IMR-90 (cell line): ENCODE measurements at regions not wholly inside any gene's neighbourhood (a gene's known extent, or its start where the extent isn't known, plus 50 kb on each side); places are given as distances from the start of the nearest gene placed in this dataset.

Source experiments
- ATAC-seq: fragments of 200-7000 bp; cut with Tn5 transposase; 2 replicates; pipeline ENCODE4 v1.9.1; 2020; ENCODE audit warnings: low read depth, mild to moderate bottlenecking, moderate library complexity
- BruUV-seq: library from RNA; stranded (reverse); fragments of 400-500 nt; replicated peaks from 2 replicates; lab custom pipeline; 2021; lab: Mats Ljungman, UMichigan
- CTCF ChIA-PET: fragments of 300-600 bp; formaldehyde crosslinking; extraction: SDS; loops from one replicate; lab custom pipeline; 2021; ENCODE audit warnings: antibody characterized with exemption; lab: Yijun Ruan, JAX
- POLR2A ChIA-PET: fragments of 300-600 bp; sonication (Branson Sonifier 250); formaldehyde crosslinking; loops from one replicate; lab custom pipeline; 2022; ENCODE audit warnings: antibody characterized with exemption; ENCODE audit not compliant: unreplicated experiment; lab: Charles Lee
- DNase-seq: peaks from one replicate; pipeline ENCODE4 v3.0.0; 2013
- H2AFZ ChIP-seq: replicated peaks from 2 replicates; pipeline ENCODE3; 2013; ENCODE audit warnings: low read length, mild to moderate bottlenecking; ENCODE audit not compliant: poor library complexity
- H2AK5ac ChIP-seq: 2 replicates; pipeline ENCODE4 v1.6.1; 2013; ENCODE audit warnings: low read depth, low read length, inconsistent platforms
- H2AK9ac ChIP-seq: replicated peaks from 2 replicates; pipeline ENCODE3; 2013; ENCODE audit warnings: mild to moderate bottlenecking, low read depth, low read length, moderate library complexity; ENCODE audit not compliant: poor library complexity
- H2BK120ac ChIP-seq: 2 replicates; pipeline ENCODE4 v1.6.1; 2013; ENCODE audit warnings: low read depth, low read length, inconsistent platforms
- H2BK15ac ChIP-seq: 3 replicates; pipeline ENCODE4 v1.6.1; 2013; ENCODE audit warnings: low read depth, low read length, inconsistent platforms
- H2BK20ac ChIP-seq: 2 replicates; pipeline ENCODE4 v1.6.1; 2013; ENCODE audit warnings: low read depth, mild to moderate bottlenecking, inconsistent platforms, low read length, moderate library complexity
- H2BK5ac ChIP-seq: 2 replicates; pipeline ENCODE4 v1.6.1; 2013; ENCODE audit warnings: mild to moderate bottlenecking, low read depth, low read length, inconsistent platforms; ENCODE audit not compliant: poor library complexity, severe bottlenecking
- H3K14ac ChIP-seq: replicated peaks from 2 replicates; pipeline ENCODE4 v1.6.1; 2013; ENCODE audit warnings: low read depth, low read length, inconsistent platforms
- H3K18ac ChIP-seq: 2 replicates; pipeline ENCODE4 v1.6.1; 2013; ENCODE audit warnings: low read depth, low read length, control low read depth
- H3K23ac ChIP-seq: 2 replicates; pipeline ENCODE4 v1.6.1; 2013; ENCODE audit warnings: low read depth, low read length, inconsistent platforms
- H3K27ac ChIP-seq: 2 replicates; pipeline ENCODE4 v1.5.1; 2013; ENCODE audit warnings: mild to moderate bottlenecking, control low read depth, low read length; ENCODE audit not compliant: insufficient read depth
- H3K27me3 ChIP-seq: 2 replicates; pipeline ENCODE4 v1.6.1; 2013; ENCODE audit warnings: low read length; ENCODE audit not compliant: control insufficient read depth, insufficient read depth
- H3K36me3 ChIP-seq: 2 replicates; pipeline ENCODE4 v1.6.1; 2013; ENCODE audit warnings: low read length, mixed read lengths; ENCODE audit not compliant: control insufficient read depth, insufficient read depth
- H3K4ac ChIP-seq: 2 replicates; pipeline ENCODE4 v1.6.1; 2013; ENCODE audit warnings: low read depth, low read length, inconsistent platforms
- H3K4me1 ChIP-seq: 2 replicates; pipeline ENCODE4 v1.6.1; 2013; ENCODE audit warnings: low read length, mixed read lengths; ENCODE audit not compliant: control insufficient read depth, insufficient read depth
- H3K4me2 ChIP-seq: 2 replicates; pipeline ENCODE4 v1.6.1; 2013; ENCODE audit warnings: low read depth, mild to moderate bottlenecking, control low read depth, low read length, moderate library complexity
- H3K4me3 ChIP-seq: 2 replicates; pipeline ENCODE4 v1.5.1; 2013; ENCODE audit warnings: low read depth, mild to moderate bottlenecking, control low read depth, low read length, moderate library complexity; ENCODE audit not compliant: insufficient read depth
- H3K56ac ChIP-seq: 2 replicates; pipeline ENCODE4 v1.6.1; 2013; ENCODE audit warnings: low read length, inconsistent platforms; ENCODE audit not compliant: insufficient read depth; ENCODE audit errors: extremely low read depth
- H3K79me1 ChIP-seq, 2 experiments: 2 replicates each; pipeline ENCODE4 v1.6.1; 2013; ENCODE audit warnings: low read length in 2 of 2, inconsistent platforms in 1 of 2, low read depth in 1 of 2
- H3K9ac ChIP-seq: 2 replicates; pipeline ENCODE4 v1.6.1; 2013; ENCODE audit warnings: low read depth, low read length, control low read depth
- H3K9me1 ChIP-seq: 2 replicates; pipeline ENCODE4 v1.6.1; 2013; ENCODE audit warnings: low read length, inconsistent platforms; ENCODE audit not compliant: insufficient read depth
- H3K9me3 ChIP-seq: 2 replicates; pipeline ENCODE4 v1.6.1; 2013; ENCODE audit warnings: low read length; ENCODE audit not compliant: control insufficient read depth, insufficient read depth
- H4K20me1 ChIP-seq: 2 replicates; pipeline ENCODE4 v1.6.1; 2013; ENCODE audit warnings: low read length, inconsistent platforms; ENCODE audit not compliant: insufficient read depth
- H4K5ac ChIP-seq: 2 replicates; pipeline ENCODE4 v1.6.1; 2013; ENCODE audit warnings: mild to moderate bottlenecking, low read depth, low read length, control low read depth
- H4K8ac ChIP-seq, 2 experiments: 2 replicates each; pipeline ENCODE4 v1.6.1; 2013; ENCODE audit warnings: low read depth in 2 of 2, low read length in 2 of 2, control low read depth in 1 of 2, inconsistent platforms in 1 of 2
- H4K91ac ChIP-seq: 2 replicates; pipeline ENCODE4 v1.6.1; 2013; ENCODE audit warnings: low read depth, low read length, inconsistent platforms; ENCODE audit not compliant: insufficient read depth
- BHLHE40 ChIP-seq: fragments of 150-350 bp; IDR thresholded peaks from 2 replicates; pipeline ENCODE4 v1.6.1; 2016; ENCODE audit warnings: mild to moderate bottlenecking, low read depth, low read length
- CEBPB ChIP-seq: IDR thresholded peaks from 2 replicates; pipeline ENCODE4 v1.6.1; 2012; ENCODE audit warnings: low read depth, low read length, improper control_type of control experiment
- CHD1 ChIP-seq: IDR thresholded peaks from 2 replicates; pipeline ENCODE4 v1.6.1; 2012; ENCODE audit warnings: low read depth, low read length, improper control_type of control experiment
- CTCF ChIP-seq: conservative IDR thresholded peaks from 2 replicates; pipeline ENCODE4 v1.5.1; 2012; ENCODE audit warnings: mild to moderate bottlenecking, low read depth, low read length, improper control_type of control experiment
- FOS ChIP-seq: fragments of 150-350 bp; IDR thresholded peaks from 2 replicates; pipeline ENCODE4 v1.6.1; 2016; ENCODE audit warnings: low read depth, low read length
- MAFK ChIP-seq: IDR thresholded peaks from 2 replicates; pipeline ENCODE4 v1.6.1; 2012; ENCODE audit warnings: low read depth, low read length, improper control_type of control experiment
- MAZ ChIP-seq: IDR thresholded peaks from 2 replicates; pipeline ENCODE4 v1.6.1; 2012; ENCODE audit warnings: low read depth, mild to moderate bottlenecking, low read length, improper control_type of control experiment, moderate library complexity, borderline replicate concordance
- MXI1 ChIP-seq: IDR thresholded peaks from 2 replicates; pipeline ENCODE4 v1.6.1; 2012; ENCODE audit warnings: low read depth, mild to moderate bottlenecking, low read length, moderate library complexity, borderline replicate concordance
- NFE2L2 ChIP-seq: fragments of 150-350 bp; IDR thresholded peaks from 2 replicates; pipeline ENCODE4 v1.6.1; 2016; ENCODE audit warnings: low read depth, mild to moderate bottlenecking, low read length
- POLR2A ChIP-seq: IDR thresholded peaks from 2 replicates; pipeline ENCODE4 v1.6.1; 2012; ENCODE audit warnings: mild to moderate bottlenecking, low read depth, low read length
- RAD21 ChIP-seq: IDR thresholded peaks from 2 replicates; pipeline ENCODE4 v1.6.1; 2012; ENCODE audit warnings: low read length, improper control_type of control experiment
- RCOR1 ChIP-seq: IDR thresholded peaks from 2 replicates; pipeline ENCODE4 v1.6.1; 2012; ENCODE audit warnings: mild to moderate bottlenecking, low read length, improper control_type of control experiment; ENCODE audit not compliant: insufficient replicate concordance
- RFX5 ChIP-seq: IDR thresholded peaks from 2 replicates; pipeline ENCODE4 v1.8.0; 2012; ENCODE audit warnings: low read depth, mild to moderate bottlenecking, low read length, moderate library complexity
- SMC3 ChIP-seq: fragments of 150-350 bp; IDR thresholded peaks from 2 replicates; pipeline ENCODE4 v1.6.1; 2016; ENCODE audit warnings: low read depth, mild to moderate bottlenecking, antibody characterized with exemption, low read length, moderate library complexity
- WGBS, 2 experiments: methylation state at CpG; one replicate each; pipeline versions ENCODE4 v1.1.5 to v1.1.7; 2013; ENCODE audit warnings: missing lambda C conversion rate in 2 of 2; ENCODE audit not compliant: insufficient read length in 1 of 2; ENCODE audit errors: extremely low coverage in 2 of 2; 5-methylcytosine and 5-hydroxymethylcytosine counted together
- dilution Hi-C: fragments of 300-500 bp; cut with HindIII; formaldehyde crosslinking; loops from one replicate; pipeline ENCODE4 v1.14.3; 2018; ENCODE audit warnings: low sequenced_read_pairs; ENCODE audit not compliant: unreplicated experiment
- in situ Hi-C: fragments of 300-500 bp; cut with MboI; formaldehyde crosslinking; loops from 3 replicates; pipeline ENCODE4 v1.14.3; 2019; ENCODE audit warnings: low sequenced_read_pairs, inconsistent platforms, mixed read lengths
- intact Hi-C: fragments of 100-400 bp; cut with micrococcal nuclease; formaldehyde crosslinking; loops from 2 replicates; pipeline ENCODE4 v1.10.0; 2022
- TF ChIP-seq, protein P1 (sequence below): fragments of 150-350 bp; IDR thresholded peaks from 2 replicates; pipeline ENCODE4 v1.6.1; 2016; ENCODE audit warnings: low read depth, mild to moderate bottlenecking, low read length, moderate library complexity, borderline replicate concordance
- TF ChIP-seq, protein P2 (sequence below): fragments of 150-350 bp; IDR thresholded peaks from 2 replicates; pipeline ENCODE4 v1.6.1; 2017; ENCODE audit warnings: mild to moderate bottlenecking, antibody characterized with exemption, low read length, low read depth

DNA sequence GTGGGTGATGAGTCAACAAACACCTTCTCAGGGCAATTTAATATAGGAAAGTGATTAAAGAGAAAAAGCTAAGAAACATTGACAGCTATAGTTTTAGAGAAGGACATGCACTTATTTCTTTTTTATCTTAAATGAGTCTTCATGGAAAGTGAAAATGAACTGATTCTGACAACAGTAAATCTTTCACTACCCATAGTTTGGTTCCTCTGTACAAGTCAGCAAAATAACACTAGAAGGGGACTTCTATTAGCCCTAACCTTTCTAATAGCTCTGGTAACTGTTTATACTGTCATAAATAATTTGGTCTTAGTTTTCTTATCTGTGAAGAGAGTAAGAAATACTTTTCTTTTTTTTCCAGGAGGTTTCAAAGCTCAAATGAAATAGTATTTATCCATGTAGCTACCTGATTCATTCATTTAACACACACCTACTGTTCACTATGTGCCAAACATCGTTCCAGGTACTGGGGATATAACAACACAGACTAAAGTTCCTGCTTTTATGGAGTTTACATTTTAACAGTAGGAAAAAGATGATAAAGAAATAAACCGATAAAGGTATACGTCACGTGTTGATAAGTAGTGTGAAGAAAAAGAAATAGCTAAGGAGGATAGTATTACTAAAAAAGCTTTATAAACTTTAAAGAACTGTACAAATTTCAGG is 148.2 kb downstream of the PCSK1 start:
- BruUV-seq: no TSS peak
- intact Hi-C loops: no loop called here

More for the DNA sequence above, 148.2 kb downstream of the PCSK1 start:
- no peak overlapping the region for H4K91ac ChIP-seq
- no peak overlapping the region for H2AK9ac ChIP-seq
- H2BK120ac ChIP-seq: no peak overlapping the region
- H3K4me3 ChIP-seq: no peak overlapping the region
- no peaks in the 10 kb centered on the region for H3K36me3 ChIP-seq
- no peak overlapping the region for H3K9ac ChIP-seq
- H3K9me3 ChIP-seq: no peaks in the 10 kb centered on the region
- H3K23ac ChIP-seq: no peak overlapping the region
- ChIA-PET POLR2A (no interaction called here), CTCF (no interaction called here)
- dilution Hi-C loops (no loop called here), in situ Hi-C loops (no loop called here)
- TF ChIP-seq FOS (no peak), RAD21 (no peak), MAFK (no peak), BHLHE40 (no peak), NFE2L2 (no peak), MXI1 (no peak), MAZ (no peak), CTCF (no peak), RFX5 (no peak), CHD1 (no peak), SMC3 (no peak), POLR2A (no peak), RCOR1 (no peak), CEBPB (no peak)
- TF ChIP-seq, protein P1, sequence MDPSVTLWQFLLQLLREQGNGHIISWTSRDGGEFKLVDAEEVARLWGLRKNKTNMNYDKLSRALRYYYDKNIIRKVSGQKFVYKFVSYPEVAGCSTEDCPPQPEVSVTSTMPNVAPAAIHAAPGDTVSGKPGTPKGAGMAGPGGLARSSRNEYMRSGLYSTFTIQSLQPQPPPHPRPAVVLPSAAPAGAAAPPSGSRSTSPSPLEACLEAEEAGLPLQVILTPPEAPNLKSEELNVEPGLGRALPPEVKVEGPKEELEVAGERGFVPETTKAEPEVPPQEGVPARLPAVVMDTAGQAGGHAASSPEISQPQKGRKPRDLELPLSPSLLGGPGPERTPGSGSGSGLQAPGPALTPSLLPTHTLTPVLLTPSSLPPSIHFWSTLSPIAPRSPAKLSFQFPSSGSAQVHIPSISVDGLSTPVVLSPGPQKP: no peak
- TF ChIP-seq, protein P2, sequence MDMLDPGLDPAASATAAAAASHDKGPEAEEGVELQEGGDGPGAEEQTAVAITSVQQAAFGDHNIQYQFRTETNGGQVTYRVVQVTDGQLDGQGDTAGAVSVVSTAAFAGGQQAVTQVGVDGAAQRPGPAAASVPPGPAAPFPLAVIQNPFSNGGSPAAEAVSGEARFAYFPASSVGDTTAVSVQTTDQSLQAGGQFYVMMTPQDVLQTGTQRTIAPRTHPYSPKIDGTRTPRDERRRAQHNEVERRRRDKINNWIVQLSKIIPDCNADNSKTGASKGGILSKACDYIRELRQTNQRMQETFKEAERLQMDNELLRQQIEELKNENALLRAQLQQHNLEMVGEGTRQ: no peak
- no peak for ATAC-seq
- H3K14ac ChIP-seq: no peak overlapping the region
- peaks cover 9% of the 10 kb centered on the region for H3K4me1 ChIP-seq
- no peak overlapping the region for H3K27ac ChIP-seq
- no peak overlapping the region for H2AFZ ChIP-seq
- H2BK5ac ChIP-seq: no peak overlapping the region
- H4K5ac ChIP-seq: no peak overlapping the region
- H3K9me1 ChIP-seq: no peaks in the 10 kb centered on the region
- no peak overlapping the region for H2BK20ac ChIP-seq
- no peaks in the 10 kb centered on the region for H3K27me3 ChIP-seq
- no peak overlapping the region for H3K4me2 ChIP-seq
- no peak overlapping the region for H4K8ac ChIP-seq
- no peak for DNase-seq
- H2AK5ac ChIP-seq: no peak overlapping the region
- H3K18ac ChIP-seq: no peak overlapping the region
- H3K79me1 ChIP-seq: no peaks in the 10 kb centered on the region
- WGBS, 2 experiments: no CpG with 5 or more reads among the region's 4 CpGs
- no peaks in the 10 kb centered on the region for H4K20me1 ChIP-seq
- no peak overlapping the region for H2BK15ac ChIP-seq
- H3K4ac ChIP-seq: no peak overlapping the region
- no peak overlapping the region for H3K56ac ChIP-seq
